SK-N-SH (cell line): ENCODE measurements at regions not wholly inside any gene's neighbourhood (a gene's known extent, or its start where the extent isn't known, plus 50 kb on each side); places are given as distances from the start of the nearest gene placed in this dataset.

ENCODE experiments used
- CTCF ChIA-PET: fragments of 300-600, 350-600 bp; formaldehyde crosslinking; extraction: SDS; loops from one replicate; lab custom pipeline; 2021; lab: Yijun Ruan, JAX
- POLR2A ChIA-PET: fragments of 350-600 bp; sonication (Branson Sonifier 250); formaldehyde crosslinking; extraction: SDS; loops from one replicate; lab custom pipeline; 2020; ENCODE audit warnings: antibody characterized with exemption, inconsistent platforms; lab: Yijun Ruan, JAX
- DNase-seq: peaks from one replicate; pipeline ENCODE4 v3.0.0; 2012
- H2AFZ ChIP-seq: fragments of 200-600 bp; sonication (generic); 2 replicates; pipeline ENCODE4 v1.8.1; 2016; ENCODE audit warnings: antibody characterized with exemption, mild to moderate bottlenecking, low read depth
- H3F3A ChIP-seq: fragments of 200-600 bp; sonication (generic); replicated peaks from 2 replicates; pipeline ENCODE3; 2016; ENCODE audit warnings: antibody characterized with exemption, mild to moderate bottlenecking; ENCODE audit not compliant: insufficient read depth
- H3K27ac ChIP-seq, 2 experiments: fragments of 200-500 bp in 1 of 2; fragments of 200-600 bp in 1 of 2; sonication (Bioruptor generic) in 1 of 2; sonication (generic), shearing (Covaris generic) in 1 of 2; 2 replicates each; pipeline versions ENCODE4 v1.5.1 to v1.6.1; 2014 to 2016; ENCODE audit warnings: low read depth in 2 of 2, inconsistent platforms in 1 of 2, low read length in 1 of 2, mild to moderate bottlenecking in 1 of 2, mixed read lengths in 1 of 2
- H3K27me3 ChIP-seq: fragments of 200-600 bp; sonication (generic), shearing (Covaris generic); 2 replicates; pipeline ENCODE4 v1.6.1; 2016; ENCODE audit warnings: mixed run types; ENCODE audit not compliant: insufficient read depth
- H3K36me3 ChIP-seq, 2 experiments: fragments of 200-500 bp in 1 of 2; fragments of 200-600 bp in 1 of 2; sonication (Bioruptor generic) in 1 of 2; sonication (generic) in 1 of 2; replicated peaks in 1 of 2; 2 replicates each; pipeline versions ENCODE3 to v1.5.1; 2014 to 2016; ENCODE audit warnings: low read length in 1 of 2, mild to moderate bottlenecking in 1 of 2; ENCODE audit not compliant: insufficient read depth in 2 of 2, control insufficient read depth in 1 of 2
- H3K4me1 ChIP-seq, 2 experiments: fragments of 200-500 bp in 1 of 2; fragments of 200-600 bp in 1 of 2; sonication (Bioruptor generic) in 1 of 2; sonication (generic), shearing (Covaris generic) in 1 of 2; 2 replicates each; pipeline versions ENCODE4 v1.5.1 to v1.6.1; 2014 to 2016; ENCODE audit warnings: low read depth in 1 of 2, low read length in 1 of 2, mixed run types in 1 of 2; ENCODE audit not compliant: insufficient read depth in 2 of 2, control insufficient read depth in 1 of 2
- H3K4me2 ChIP-seq: fragments of 200-600 bp; sonication (generic), shearing (Covaris generic); 2 replicates; pipeline ENCODE4 v1.6.1; 2017; ENCODE audit warnings: mixed run types
- H3K4me3 ChIP-seq, 2 experiments: fragments of 200-500 bp in 1 of 2; fragments of 200-600 bp in 1 of 2; sonication (Bioruptor generic) in 1 of 2; sonication (generic), shearing (Covaris generic) in 1 of 2; 2 replicates each; pipeline versions ENCODE4 v1.5.1 to v1.8.1; 2014 to 2016; ENCODE audit warnings: low read depth in 2 of 2, inconsistent platforms in 1 of 2, low read length in 1 of 2, mild to moderate bottlenecking in 1 of 2, mixed read lengths in 1 of 2, moderate library complexity in 1 of 2
- H3K79me2 ChIP-seq: fragments of 200-600 bp; sonication (generic); 2 replicates; pipeline ENCODE4 v1.8.1; 2017; ENCODE audit warnings: mild to moderate bottlenecking; ENCODE audit not compliant: insufficient read depth
- H3K9ac ChIP-seq: fragments of 200-600 bp; sonication (generic); 2 replicates; pipeline ENCODE4 v1.6.1; 2017; ENCODE audit warnings: mixed run types
- H3K9me2 ChIP-seq: fragments of 200-600 bp; sonication (generic); 2 replicates; pipeline ENCODE4 v1.6.1; 2017; ENCODE audit warnings: mixed run types
- H3K9me3 ChIP-seq: fragments of 200-600 bp; sonication (generic); 2 replicates; pipeline ENCODE4 v1.6.1; 2017; ENCODE audit warnings: mixed run types, mild to moderate bottlenecking, moderate library complexity
- H4K20me1 ChIP-seq: fragments of 200-600 bp; sonication (generic); 2 replicates; pipeline ENCODE4 v1.6.1; 2017; ENCODE audit warnings: mild to moderate bottlenecking, mixed run types; ENCODE audit not compliant: insufficient read depth
- EP300 ChIP-seq, 2 experiments: IDR thresholded peaks; 2 replicates each; pipeline versions ENCODE4 v1.4.0 to v1.6.1; 2012; ENCODE audit warnings: borderline replicate concordance in 1 of 2, low read depth in 1 of 2, low read length in 1 of 2
- EZH2phosphoT487 ChIP-seq: fragments of 200-600 bp; sonication (generic); IDR thresholded peaks from 2 replicates; pipeline ENCODE4 v1.6.1; 2017; ENCODE audit warnings: low read depth, mixed run types, mild to moderate bottlenecking, antibody characterized with exemption, moderate library complexity, borderline replicate concordance
- FOXJ3 ChIP-seq: sonication (generic); formaldehyde crosslinking; IDR thresholded peaks from 2 replicates; pipeline ENCODE4 v1.5.1; 2020; ENCODE audit warnings: mild to moderate bottlenecking, missing genetic modification reagents
- FOXM1 ChIP-seq: IDR thresholded peaks from 2 replicates; pipeline ENCODE4 v1.4.0; 2012; ENCODE audit warnings: low read depth, mild to moderate bottlenecking
- GATA2 ChIP-seq: sonication (generic); formaldehyde crosslinking; IDR thresholded peaks from 2 replicates; pipeline ENCODE4 v1.5.0; 2020; ENCODE audit warnings: mild to moderate bottlenecking, missing genetic modification reagents
- JUND ChIP-seq: IDR thresholded peaks from 2 replicates; pipeline ENCODE4 v1.4.0; 2012
- MXI1 ChIP-seq: IDR thresholded peaks from 2 replicates; pipeline ENCODE4 v1.6.1; 2012; ENCODE audit warnings: mild to moderate bottlenecking, low read depth, low read length, improper control_type of control experiment
- NFIC ChIP-seq: IDR thresholded peaks from 2 replicates; pipeline ENCODE4 v1.4.0; 2012; ENCODE audit warnings: borderline replicate concordance
- NRF1 ChIP-seq: IDR thresholded peaks from 2 replicates; pipeline ENCODE4 v1.6.1; 2012; ENCODE audit warnings: low read depth, mild to moderate bottlenecking, low read length
- POLR2AphosphoS5 ChIP-seq: IDR thresholded peaks from 2 replicates; pipeline ENCODE4 v1.6.1; 2012; ENCODE audit warnings: low read depth, low read length
- RAD21 ChIP-seq: IDR thresholded peaks from 2 replicates; pipeline ENCODE4 v1.6.1; 2012; ENCODE audit warnings: mild to moderate bottlenecking, low read length
- RCOR1 ChIP-seq: fragments of 150-350 bp; IDR thresholded peaks from 2 replicates; pipeline ENCODE4 v1.6.1; 2017; ENCODE audit warnings: antibody characterized with exemption, low read length
- TAF1 ChIP-seq: IDR thresholded peaks from 2 replicates; pipeline ENCODE4 v1.6.1; 2012; ENCODE audit warnings: low read depth, mild to moderate bottlenecking, low read length, moderate library complexity, borderline replicate concordance
- TCF12 ChIP-seq: IDR thresholded peaks from 2 replicates; pipeline ENCODE4 v1.4.0; 2012
- TEAD4 ChIP-seq: IDR thresholded peaks from 2 replicates; pipeline ENCODE4 v1.4.0; 2012; ENCODE audit warnings: mild to moderate bottlenecking, borderline replicate concordance; ENCODE audit not compliant: insufficient read depth
- WGBS: methylation state at CpG from one replicate; pipeline ENCODE4 v1.1.6; 2017; ENCODE audit warnings: low lambda C conversion rate; 5-methylcytosine and 5-hydroxymethylcytosine counted together
- TF ChIP-seq, protein P1 (sequence below): IDR thresholded peaks from 2 replicates; pipeline ENCODE4 v1.4.0; 2012; ENCODE audit warnings: low read depth, borderline replicate concordance
- TF ChIP-seq, protein P2 (sequence below): IDR thresholded peaks from 2 replicates; pipeline ENCODE4 v1.4.0; 2012; ENCODE audit warnings: low read depth
- TF ChIP-seq, protein P3 (sequence below): fragments of 150-350 bp; IDR thresholded peaks from 2 replicates; pipeline ENCODE4 v1.6.1; 2016; ENCODE audit warnings: mild to moderate bottlenecking, low read depth, low read length
- TF ChIP-seq, protein P4 (sequence below): IDR thresholded peaks from 2 replicates; pipeline ENCODE4; 2012
- TF ChIP-seq, protein P5 (sequence below): fragments of 150-350 bp; IDR thresholded peaks from 2 replicates; pipeline ENCODE4 v1.6.1; 2017; ENCODE audit warnings: antibody characterized with exemption, low read length, low read depth, borderline replicate concordance

DNA sequence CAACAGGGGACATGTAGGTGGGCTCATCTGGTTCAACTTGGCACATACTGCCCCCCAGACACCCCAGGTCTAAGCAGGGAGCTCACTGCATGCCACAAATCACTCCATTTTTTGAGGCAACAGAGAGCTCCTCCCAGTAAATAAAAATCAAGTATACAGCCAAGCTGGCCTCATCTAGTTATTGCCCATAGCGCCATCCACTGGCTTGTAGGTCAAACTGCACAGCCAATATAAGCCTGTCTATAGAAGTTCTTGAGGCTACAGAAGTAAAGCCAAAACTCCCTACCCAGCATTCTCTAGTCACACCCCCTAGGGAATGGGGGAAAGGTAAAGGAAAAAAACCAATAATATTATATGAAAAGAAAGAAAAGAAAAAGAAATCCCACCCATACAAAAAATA is 453.7 kb downstream of the ZNF385D start:
- H4K20me1 ChIP-seq = no peaks in the 10 kb centered on the region
- no peak overlapping the region for H3K4me2 ChIP-seq
- H3K9ac ChIP-seq = no peak overlapping the region
- no peaks in the 10 kb centered on the region for H3K27me3 ChIP-seq
- H3K9me2 ChIP-seq = no peaks in the 10 kb centered on the region; the same call in 1 of the 2 replicates
- H3K4me1 ChIP-seq = no peaks in the 10 kb centered on the region
- POLR2A ChIA-PET = no interaction called here
- WGBS = 8% methylated on average over 1 of the region's 1 CpG
- no peak overlapping the region for H2AFZ ChIP-seq
- H3F3A ChIP-seq = no peaks in the 10 kb centered on the region
- DNase-seq = no peak
- H3K79me2 ChIP-seq = no peaks in the 10 kb centered on the region
- no peak overlapping the region for H3K4me3 ChIP-seq
- TF ChIP-seq FOXJ3 (CRISPR knock-in tag) = no peak
- TF ChIP-seq, protein P1, sequence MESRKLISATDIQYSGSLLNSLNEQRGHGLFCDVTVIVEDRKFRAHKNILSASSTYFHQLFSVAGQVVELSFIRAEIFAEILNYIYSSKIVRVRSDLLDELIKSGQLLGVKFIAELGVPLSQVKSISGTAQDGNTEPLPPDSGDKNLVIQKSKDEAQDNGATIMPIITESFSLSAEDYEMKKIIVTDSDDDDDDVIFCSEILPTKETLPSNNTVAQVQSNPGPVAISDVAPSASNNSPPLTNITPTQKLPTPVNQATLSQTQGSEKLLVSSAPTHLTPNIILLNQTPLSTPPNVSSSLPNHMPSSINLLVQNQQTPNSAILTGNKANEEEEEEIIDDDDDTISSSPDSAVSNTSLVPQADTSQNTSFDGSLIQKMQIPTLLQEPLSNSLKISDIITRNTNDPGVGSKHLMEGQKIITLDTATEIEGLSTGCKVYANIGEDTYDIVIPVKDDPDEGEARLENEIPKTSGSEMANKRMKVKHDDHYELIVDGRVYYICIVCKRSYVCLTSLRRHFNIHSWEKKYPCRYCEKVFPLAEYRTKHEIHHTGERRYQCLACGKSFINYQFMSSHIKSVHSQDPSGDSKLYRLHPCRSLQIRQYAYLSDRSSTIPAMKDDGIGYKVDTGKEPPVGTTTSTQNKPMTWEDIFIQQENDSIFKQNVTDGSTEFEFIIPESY = no peak
- TF ChIP-seq, protein P2, sequence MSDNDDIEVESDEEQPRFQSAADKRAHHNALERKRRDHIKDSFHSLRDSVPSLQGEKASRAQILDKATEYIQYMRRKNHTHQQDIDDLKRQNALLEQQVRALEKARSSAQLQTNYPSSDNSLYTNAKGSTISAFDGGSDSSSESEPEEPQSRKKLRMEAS = no peak
- TF ChIP-seq, protein P3, sequence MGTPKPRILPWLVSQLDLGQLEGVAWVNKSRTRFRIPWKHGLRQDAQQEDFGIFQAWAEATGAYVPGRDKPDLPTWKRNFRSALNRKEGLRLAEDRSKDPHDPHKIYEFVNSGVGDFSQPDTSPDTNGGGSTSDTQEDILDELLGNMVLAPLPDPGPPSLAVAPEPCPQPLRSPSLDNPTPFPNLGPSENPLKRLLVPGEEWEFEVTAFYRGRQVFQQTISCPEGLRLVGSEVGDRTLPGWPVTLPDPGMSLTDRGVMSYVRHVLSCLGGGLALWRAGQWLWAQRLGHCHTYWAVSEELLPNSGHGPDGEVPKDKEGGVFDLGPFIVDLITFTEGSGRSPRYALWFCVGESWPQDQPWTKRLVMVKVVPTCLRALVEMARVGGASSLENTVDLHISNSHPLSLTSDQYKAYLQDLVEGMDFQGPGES = no peak
- TF ChIP-seq NRF1 = no peak
- no peak for TF ChIP-seq EP300 (IDR thresholded peaks at IDR 0.05; ENCODE audit: borderline replicate concordance in 1 of 2, low read depth in 1 of 2, low read length in 1 of 2)
- no peak for TF ChIP-seq TAF1
- no peak for TF ChIP-seq EZH2phosphoT487
- TF ChIP-seq, protein P4, sequence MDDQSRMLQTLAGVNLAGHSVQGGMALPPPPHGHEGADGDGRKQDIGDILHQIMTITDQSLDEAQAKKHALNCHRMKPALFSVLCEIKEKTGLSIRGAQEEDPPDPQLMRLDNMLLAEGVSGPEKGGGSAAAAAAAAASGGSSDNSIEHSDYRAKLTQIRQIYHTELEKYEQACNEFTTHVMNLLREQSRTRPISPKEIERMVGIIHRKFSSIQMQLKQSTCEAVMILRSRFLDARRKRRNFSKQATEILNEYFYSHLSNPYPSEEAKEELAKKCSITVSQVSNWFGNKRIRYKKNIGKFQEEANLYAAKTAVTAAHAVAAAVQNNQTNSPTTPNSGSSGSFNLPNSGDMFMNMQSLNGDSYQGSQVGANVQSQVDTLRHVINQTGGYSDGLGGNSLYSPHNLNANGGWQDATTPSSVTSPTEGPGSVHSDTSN = no peak
- TF ChIP-seq TEAD4 = no peak
- TF ChIP-seq FOXM1 = no peak
- TF ChIP-seq TCF12 = no peak
- TF ChIP-seq RCOR1 = no peak
- TF ChIP-seq MXI1 = no peak
- TF ChIP-seq, protein P5, sequence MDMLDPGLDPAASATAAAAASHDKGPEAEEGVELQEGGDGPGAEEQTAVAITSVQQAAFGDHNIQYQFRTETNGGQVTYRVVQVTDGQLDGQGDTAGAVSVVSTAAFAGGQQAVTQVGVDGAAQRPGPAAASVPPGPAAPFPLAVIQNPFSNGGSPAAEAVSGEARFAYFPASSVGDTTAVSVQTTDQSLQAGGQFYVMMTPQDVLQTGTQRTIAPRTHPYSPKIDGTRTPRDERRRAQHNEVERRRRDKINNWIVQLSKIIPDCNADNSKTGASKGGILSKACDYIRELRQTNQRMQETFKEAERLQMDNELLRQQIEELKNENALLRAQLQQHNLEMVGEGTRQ = no peak
- no peak for TF ChIP-seq JUND
- TF ChIP-seq GATA2 (CRISPR knock-in tag) = no peak
- no peak for TF ChIP-seq RAD21
- no peak for TF ChIP-seq POLR2AphosphoS5
- no peak for TF ChIP-seq NFIC
- CTCF ChIA-PET = no interaction called here
- no peaks in the 10 kb centered on the region for H3K36me3 ChIP-seq
- H3K9me3 ChIP-seq = peaks cover 1% of the 10 kb centered on the region; the same call in 1 of the 2 replicates
- H3K27ac ChIP-seq = no peak overlapping the region
